ENCODE measurements at regions not wholly inside any gene's neighbourhood (a gene's known extent, or its start where the extent isn't known, plus 50 kb on each side); places are given as distances from the start of the nearest gene placed in this dataset.

DNA sequence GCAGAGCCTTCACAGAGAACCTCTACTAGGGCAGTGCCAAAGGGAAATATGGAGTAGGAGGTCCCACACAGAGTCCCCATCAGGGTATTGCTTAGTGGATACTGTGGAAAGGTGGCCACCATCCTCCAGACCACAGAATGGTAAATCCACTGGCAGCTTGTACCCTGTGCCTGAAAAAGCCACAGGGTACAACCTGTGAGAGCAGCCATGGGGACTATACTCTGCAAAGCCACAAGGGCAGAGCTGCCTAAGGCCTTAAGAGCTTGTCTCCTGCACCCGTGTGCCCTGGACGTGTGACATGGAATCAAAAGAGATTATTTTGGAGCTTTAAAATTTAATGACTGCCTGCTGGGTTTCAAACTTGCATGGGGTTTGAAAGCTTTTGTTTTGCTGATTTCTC is 118.0 kb upstream of the SEC14L1 start:
- no peak overlapping the region for H3K4me3 ChIP-seq (ENCODE audit: low read length)
- 0 out of 2 replicates have a peak, but pooled peaks cover 2% of the 10 kb centered on the region for H3K9me3 ChIP-seq (ENCODE audit: insufficient read depth, low read depth, low read length)

DNA sequence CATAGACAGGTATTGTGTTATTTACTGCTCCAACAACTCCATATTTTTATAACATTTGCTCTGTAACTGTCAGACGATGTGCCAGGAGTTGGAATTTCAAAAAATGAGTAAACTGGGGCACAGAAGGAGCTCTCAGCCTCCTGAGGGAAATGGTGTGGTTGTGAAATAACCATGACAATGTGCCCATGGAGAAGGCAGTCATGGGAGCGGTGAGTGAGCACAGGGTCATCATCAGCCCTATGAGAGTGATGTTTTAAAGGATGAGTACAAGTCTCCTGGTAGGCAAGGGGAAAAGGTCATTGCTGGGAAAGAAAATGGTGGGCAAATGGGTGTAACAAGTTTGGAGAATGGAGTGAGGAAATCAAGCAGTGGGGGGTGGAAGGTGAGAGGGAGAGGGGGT is 115.0 kb upstream of the SEC14L1 start:
- Histone ChIP-seq H3K27me3 (ENCODE audit: insufficient read depth, low read length) (no peaks in the 10 kb centered on the region), H3K36me3 (ENCODE audit: insufficient read depth, low read length) (no peaks in the 10 kb centered on the region), H3K4me1 (ENCODE audit: insufficient read depth, low read length) (no peaks in the 10 kb centered on the region), H3K9me3 (ENCODE audit: insufficient read depth, low read depth, low read length) (0 out of 2 replicates have a peak, but pooled peaks cover 2% of the 10 kb centered on the region), H3K27ac (ENCODE audit: low read depth, low read length) (no peak overlapping the region), H3K4me3 (ENCODE audit: low read length) (no peak overlapping the region), H3K9ac (ENCODE audit: low read depth, low read length) (no peak overlapping the region)
- WGBS = 69% methylated on average over 2 of the region's 2 CpGs

More for the DNA sequence above, 118.0 kb upstream of the SEC14L1 start:
- H3K27ac ChIP-seq (ENCODE audit: low read depth, low read length) = no peak overlapping the region
- WGBS = 66% methylated on average over 2 of the region's 2 CpGs
- no peaks in the 10 kb centered on the region for H3K27me3 ChIP-seq (ENCODE audit: insufficient read depth, low read length)
- H3K4me1 ChIP-seq (ENCODE audit: insufficient read depth, low read length) = no peaks in the 10 kb centered on the region
- no peaks in the 10 kb centered on the region for H3K36me3 ChIP-seq (ENCODE audit: insufficient read depth, low read length)
- H3K9ac ChIP-seq (ENCODE audit: low read depth, low read length) = no peak overlapping the region

DNA sequence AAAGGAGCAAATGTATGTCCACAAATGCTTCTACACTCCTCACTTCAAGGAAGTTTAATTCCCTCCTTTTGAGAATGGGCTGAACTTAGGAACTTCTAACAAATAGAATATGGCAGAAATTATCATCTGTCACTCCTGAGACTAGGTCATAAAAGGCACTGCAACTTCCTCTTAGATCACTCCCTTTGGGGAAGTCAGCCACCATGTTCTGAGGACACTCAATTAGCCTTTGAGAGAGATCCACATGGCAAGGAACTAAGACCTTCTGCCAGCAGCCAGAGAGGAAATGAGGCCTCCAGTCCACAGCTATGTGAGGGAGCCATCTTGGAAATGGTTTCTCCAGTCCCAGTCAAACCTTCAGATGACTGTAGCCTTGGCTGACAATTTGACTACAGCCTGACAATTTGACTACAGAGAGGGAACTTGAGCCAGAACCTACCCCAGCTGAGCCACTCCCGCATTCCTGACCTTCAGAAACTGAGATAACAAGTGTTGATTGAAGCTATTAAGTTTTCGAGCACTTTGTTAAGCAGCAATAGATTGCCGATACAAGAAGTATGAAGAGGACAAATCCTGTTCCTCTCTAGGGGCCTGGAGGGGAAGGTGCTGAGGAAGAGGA is 113.4 kb upstream of the SEC14L1 start:
- H3K27ac ChIP-seq (ENCODE audit: low read depth, low read length) = no peak overlapping the region
- no peaks in the 10 kb centered on the region for H3K4me1 ChIP-seq (ENCODE audit: insufficient read depth, low read length)
- peaks cover 8% of the 10 kb centered on the region for H3K9me3 ChIP-seq (ENCODE audit: insufficient read depth, low read depth, low read length)
- H3K36me3 ChIP-seq (ENCODE audit: insufficient read depth, low read length) = no peaks in the 10 kb centered on the region
- no peak overlapping the region for H3K9ac ChIP-seq (ENCODE audit: low read depth, low read length)
- no peak overlapping the region for H3K4me3 ChIP-seq (ENCODE audit: low read length)
- H3K27me3 ChIP-seq (ENCODE audit: insufficient read depth, low read length) = no peaks in the 10 kb centered on the region
- WGBS = 96% methylated on average over 3 of the region's 3 CpGs

DNA sequence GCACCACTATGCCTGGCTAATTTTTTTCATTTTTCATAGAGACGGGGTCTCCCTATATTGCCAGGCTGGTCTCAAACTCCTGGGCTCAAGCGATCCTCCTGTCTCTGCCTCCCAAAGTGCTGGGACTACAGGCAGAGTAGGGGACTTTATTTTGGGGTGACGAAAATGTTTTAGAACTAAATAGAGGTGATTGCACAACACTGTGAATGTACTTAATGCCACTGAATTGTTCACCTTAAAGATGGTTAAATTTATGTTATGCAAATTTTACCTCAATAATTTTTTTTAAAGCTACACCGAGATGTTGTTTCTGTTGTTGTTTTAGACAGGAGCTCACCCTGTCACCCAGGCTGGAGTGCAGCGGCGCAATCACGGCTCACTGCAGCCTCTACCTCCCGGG is 111.9 kb upstream of the SEC14L1 start:
- H3K4me1 ChIP-seq (ENCODE audit: insufficient read depth, low read length) = no peaks in the 10 kb centered on the region
- H3K27me3 ChIP-seq (ENCODE audit: insufficient read depth, low read length) = no peaks in the 10 kb centered on the region
- no peaks in the 10 kb centered on the region for H3K36me3 ChIP-seq (ENCODE audit: insufficient read depth, low read length)
- no peak overlapping the region for H3K27ac ChIP-seq (ENCODE audit: low read depth, low read length)
- no peak overlapping the region for H3K4me3 ChIP-seq (ENCODE audit: low read length)
- 97% methylated on average over 8 of the region's 8 CpGs for WGBS
- peaks cover 8% of the 10 kb centered on the region for H3K9me3 ChIP-seq (ENCODE audit: insufficient read depth, low read depth, low read length)
- no peak overlapping the region for H3K9ac ChIP-seq (ENCODE audit: low read depth, low read length)

DNA sequence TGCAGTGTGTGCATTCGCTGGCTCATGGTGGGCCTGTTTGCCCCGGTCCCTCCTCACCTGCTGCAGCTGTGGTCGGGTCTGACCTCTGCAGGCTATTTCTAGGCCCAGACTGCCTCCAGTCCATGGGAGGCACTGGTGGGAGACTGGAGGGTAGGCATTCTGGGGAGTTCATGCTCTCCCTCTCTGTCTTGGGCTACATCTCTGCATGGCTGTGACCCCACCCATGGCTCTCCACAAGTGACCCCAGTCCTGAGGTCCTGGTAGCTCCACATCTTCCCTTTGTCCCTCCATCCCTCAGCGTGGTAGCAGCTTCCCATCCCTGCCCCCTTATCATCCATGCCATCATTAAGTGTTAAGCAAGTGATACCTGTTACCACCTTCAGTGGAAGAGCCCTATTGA is 107.8 kb upstream of the SEC14L1 start:
- no peaks in the 10 kb centered on the region for H3K36me3 ChIP-seq (ENCODE audit: insufficient read depth, low read length)

DNA sequence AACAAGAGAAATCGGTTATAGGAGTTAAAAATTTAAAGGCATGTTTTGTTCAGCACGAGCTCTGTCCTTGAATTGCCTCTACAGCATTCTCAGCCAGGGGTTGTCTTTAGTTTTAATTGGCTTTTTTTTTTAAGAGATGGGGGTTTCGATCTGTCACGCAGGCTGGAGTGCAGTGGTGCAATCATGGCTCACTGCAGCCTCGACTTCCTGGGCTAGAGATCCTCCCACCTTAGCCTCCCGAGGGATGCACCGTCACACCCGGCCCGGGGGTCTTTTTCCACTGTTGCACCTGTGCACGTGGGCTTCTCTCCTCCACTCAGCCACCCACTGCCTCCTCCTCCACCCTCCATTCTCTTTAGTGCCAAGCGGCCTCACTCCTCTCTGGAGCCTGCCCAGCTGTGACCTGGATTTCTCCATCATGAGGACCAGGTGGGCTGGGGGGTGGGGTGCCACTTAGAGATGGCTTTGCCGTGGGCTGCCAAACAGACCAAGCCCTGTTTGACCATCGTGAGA is 106.8 kb upstream of the SEC14L1 start:
- WGBS = 93% methylated on average over 13 of the region's 13 CpGs
- Histone ChIP-seq H3K27ac (ENCODE audit: low read depth, low read length) (no peak overlapping the region), H3K9ac (ENCODE audit: low read depth, low read length) (no peak overlapping the region)

More for the DNA sequence above, 107.8 kb upstream of the SEC14L1 start:
- WGBS = 86% methylated on average over 4 of the region's 4 CpGs
- H3K4me3 ChIP-seq (ENCODE audit: low read length) = no peak overlapping the region
- no peak overlapping the region for H3K27ac ChIP-seq (ENCODE audit: low read depth, low read length)
- no peaks in the 10 kb centered on the region for H3K27me3 ChIP-seq (ENCODE audit: insufficient read depth, low read length)
- peaks cover 8% of the 10 kb centered on the region for H3K9me3 ChIP-seq (ENCODE audit: insufficient read depth, low read depth, low read length)
- H3K4me1 ChIP-seq (ENCODE audit: insufficient read depth, low read length) = no peaks in the 10 kb centered on the region
- no peak overlapping the region for H3K9ac ChIP-seq (ENCODE audit: low read depth, low read length)

DNA sequence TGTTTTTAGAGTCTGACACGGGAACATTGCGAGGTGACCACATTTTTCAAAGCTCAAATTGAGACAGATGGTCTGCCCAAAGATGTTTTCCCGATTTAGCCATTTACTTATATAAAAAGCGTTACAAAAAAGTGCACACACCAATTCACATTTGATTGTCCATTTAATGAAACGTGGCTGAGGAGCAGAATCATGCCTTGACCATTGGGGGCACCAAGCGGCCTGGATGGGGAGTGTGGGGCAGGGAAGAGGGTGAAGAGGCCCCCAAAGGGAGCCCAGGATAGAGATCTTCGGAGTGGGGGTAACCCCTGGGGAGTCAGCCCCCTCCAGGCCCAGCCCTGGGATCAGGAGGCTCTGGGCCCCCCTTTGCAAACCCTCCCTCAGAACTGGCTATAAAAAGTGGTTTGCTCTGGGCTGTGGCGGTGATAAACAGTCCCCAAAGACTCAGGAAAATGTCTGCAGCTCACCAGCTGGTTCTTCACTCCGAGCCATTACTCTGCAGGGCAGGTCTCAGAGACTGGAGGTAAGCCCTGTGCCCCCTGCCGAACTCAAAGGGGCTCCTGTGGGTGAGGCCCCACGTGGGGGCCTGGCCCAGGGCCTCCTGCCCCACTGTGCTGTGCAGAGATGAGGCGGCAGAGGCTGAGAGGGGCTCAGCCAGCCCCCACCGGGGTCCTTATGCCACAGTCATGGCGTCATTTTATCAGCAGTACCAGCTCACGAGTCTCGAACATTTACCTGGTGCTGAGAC is 105.9 kb upstream of the SEC14L1 start:
- H3K4me3 ChIP-seq (ENCODE audit: low read length) = no peak overlapping the region
- H3K4me1 ChIP-seq (ENCODE audit: insufficient read depth, low read length) = no peaks in the 10 kb centered on the region
- H3K27ac ChIP-seq (ENCODE audit: low read depth, low read length) = no peak overlapping the region
- no peaks in the 10 kb centered on the region for H3K36me3 ChIP-seq (ENCODE audit: insufficient read depth, low read length)
- H3K27me3 ChIP-seq (ENCODE audit: insufficient read depth, low read length) = no peaks in the 10 kb centered on the region
- peaks cover 8% of the 10 kb centered on the region for H3K9me3 ChIP-seq (ENCODE audit: insufficient read depth, low read depth, low read length)
- no peak overlapping the region for H3K9ac ChIP-seq (ENCODE audit: low read depth, low read length)
- 90% methylated on average over 16 of the region's 16 CpGs for WGBS

More for the DNA sequence above, 106.8 kb upstream of the SEC14L1 start:
- no peaks in the 10 kb centered on the region for H3K36me3 ChIP-seq (ENCODE audit: insufficient read depth, low read length)
- peaks cover 8% of the 10 kb centered on the region for H3K9me3 ChIP-seq (ENCODE audit: insufficient read depth, low read depth, low read length)
- no peak overlapping the region for H3K4me3 ChIP-seq (ENCODE audit: low read length)
- no peaks in the 10 kb centered on the region for H3K4me1 ChIP-seq (ENCODE audit: insufficient read depth, low read length)
- H3K27me3 ChIP-seq (ENCODE audit: insufficient read depth, low read length) = no peaks in the 10 kb centered on the region

DNA sequence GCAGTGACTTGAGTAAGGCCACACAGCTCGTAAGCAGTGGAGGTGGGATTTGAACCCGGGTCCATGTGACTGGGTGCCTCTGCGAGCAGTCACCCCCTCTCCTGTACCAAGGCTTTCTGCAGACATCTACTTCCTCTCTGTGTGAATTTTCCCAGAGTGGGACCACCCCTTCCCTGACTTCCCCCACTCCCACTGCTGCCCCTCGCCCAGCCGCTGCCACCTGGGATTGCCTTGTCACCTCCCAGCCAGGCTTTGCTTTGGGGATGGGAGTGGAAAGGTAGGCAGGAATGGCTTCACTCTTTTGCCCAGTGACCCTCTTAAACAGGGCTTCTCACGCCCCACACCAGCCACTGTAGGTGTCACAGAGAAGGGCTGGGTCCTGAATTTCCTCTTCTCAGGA is 105.2 kb upstream of the SEC14L1 start:
- H3K9me3 ChIP-seq (ENCODE audit: insufficient read depth, low read depth, low read length) = peaks cover 8% of the 10 kb centered on the region
- H3K27me3 ChIP-seq (ENCODE audit: insufficient read depth, low read length) = no peaks in the 10 kb centered on the region
- H3K4me1 ChIP-seq (ENCODE audit: insufficient read depth, low read length) = no peaks in the 10 kb centered on the region
- no peaks in the 10 kb centered on the region for H3K36me3 ChIP-seq (ENCODE audit: insufficient read depth, low read length)
- WGBS = 90% methylated on average over 6 of the region's 6 CpGs
- no peak overlapping the region for H3K9ac ChIP-seq (ENCODE audit: low read depth, low read length)
- H3K4me3 ChIP-seq (ENCODE audit: low read length) = no peak overlapping the region
- no peak overlapping the region for H3K27ac ChIP-seq (ENCODE audit: low read depth, low read length)

DNA sequence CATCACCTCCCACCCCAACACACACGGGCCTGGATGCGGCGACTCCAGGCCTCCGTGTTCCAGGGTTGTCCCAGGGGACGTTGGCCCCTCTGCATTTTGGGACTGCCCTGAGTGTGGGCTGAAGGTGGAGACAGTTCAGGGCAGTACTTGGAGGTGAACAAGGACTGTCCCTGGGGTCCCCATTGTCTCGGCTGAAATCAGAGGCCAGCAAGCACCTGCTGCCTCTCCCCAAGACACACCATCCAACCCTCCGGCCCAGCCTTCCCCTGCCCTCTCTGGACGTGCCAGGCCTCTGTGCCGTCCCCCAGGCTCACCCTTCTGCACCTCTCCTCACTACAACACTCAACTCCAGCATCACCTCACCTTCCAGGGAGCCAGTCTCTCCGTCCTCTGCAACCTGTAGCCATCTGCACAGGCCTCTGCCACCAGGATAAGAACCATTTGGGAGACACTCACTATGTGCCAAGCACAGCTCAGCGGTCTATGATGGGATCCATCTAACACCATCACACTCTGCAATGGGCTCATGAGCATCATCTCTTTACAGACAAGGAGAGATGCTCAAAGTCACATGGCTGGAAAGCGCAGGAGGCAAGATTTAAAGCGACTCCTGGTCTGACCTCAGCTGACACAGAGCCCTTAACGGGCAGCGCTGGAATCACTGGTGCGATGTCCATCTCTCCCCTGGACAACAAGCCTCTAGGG is 104.5 kb upstream of the SEC14L1 start:
- H3K27me3 ChIP-seq (ENCODE audit: insufficient read depth, low read length) = no peaks in the 10 kb centered on the region
- H3K9ac ChIP-seq (ENCODE audit: low read depth, low read length) = no peak overlapping the region
- WGBS = 90% methylated on average over 16 of the region's 16 CpGs
- H3K4me3 ChIP-seq (ENCODE audit: low read length) = no peak overlapping the region
- H3K4me1 ChIP-seq (ENCODE audit: insufficient read depth, low read length) = no peaks in the 10 kb centered on the region
- peaks cover 8% of the 10 kb centered on the region for H3K9me3 ChIP-seq (ENCODE audit: insufficient read depth, low read depth, low read length)
- no peaks in the 10 kb centered on the region for H3K36me3 ChIP-seq (ENCODE audit: insufficient read depth, low read length)
- H3K27ac ChIP-seq (ENCODE audit: low read depth, low read length) = no peak overlapping the region

DNA sequence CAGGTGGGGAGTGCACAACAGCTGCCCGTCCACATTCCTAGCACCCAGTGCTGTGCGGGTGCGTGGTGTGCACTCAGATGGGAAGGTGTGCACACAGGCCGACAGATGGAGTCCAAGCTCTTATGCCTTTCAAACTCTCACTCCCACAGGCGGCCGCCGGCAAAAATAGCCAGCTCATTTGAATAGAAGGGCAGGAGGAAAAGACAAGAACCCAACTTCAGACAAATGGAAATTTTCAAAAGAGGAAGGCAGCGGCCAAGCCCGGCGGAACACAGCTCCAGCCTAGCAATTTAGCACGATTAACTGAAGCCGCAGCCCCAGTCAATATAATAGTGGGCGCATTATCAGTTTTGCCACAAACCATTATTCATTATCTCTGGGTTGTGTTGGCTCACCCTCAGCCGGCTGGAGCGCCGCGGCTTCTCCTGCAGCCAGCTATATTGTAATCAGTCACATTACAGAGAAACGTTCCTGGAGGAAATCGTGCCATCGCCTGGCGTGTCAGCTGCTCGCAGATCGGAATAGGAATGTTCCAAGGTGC is 103.9 kb upstream of the SEC14L1 start:
- H3K27ac ChIP-seq (ENCODE audit: low read depth, low read length) = no peak overlapping the region
- H3K36me3 ChIP-seq (ENCODE audit: insufficient read depth, low read length) = no peaks in the 10 kb centered on the region
- WGBS = 95% methylated on average over 23 of the region's 23 CpGs
- H3K4me1 ChIP-seq (ENCODE audit: insufficient read depth, low read length) = no peaks in the 10 kb centered on the region
- no peak overlapping the region for H3K9ac ChIP-seq (ENCODE audit: low read depth, low read length)
- peaks cover 2% of the 10 kb centered on the region; the same call in 1 of the 2 replicates for H3K9me3 ChIP-seq (ENCODE audit: insufficient read depth, low read depth, low read length)
- no peaks in the 10 kb centered on the region for H3K27me3 ChIP-seq (ENCODE audit: insufficient read depth, low read length)
- no peak overlapping the region for H3K4me3 ChIP-seq (ENCODE audit: low read length)

DNA sequence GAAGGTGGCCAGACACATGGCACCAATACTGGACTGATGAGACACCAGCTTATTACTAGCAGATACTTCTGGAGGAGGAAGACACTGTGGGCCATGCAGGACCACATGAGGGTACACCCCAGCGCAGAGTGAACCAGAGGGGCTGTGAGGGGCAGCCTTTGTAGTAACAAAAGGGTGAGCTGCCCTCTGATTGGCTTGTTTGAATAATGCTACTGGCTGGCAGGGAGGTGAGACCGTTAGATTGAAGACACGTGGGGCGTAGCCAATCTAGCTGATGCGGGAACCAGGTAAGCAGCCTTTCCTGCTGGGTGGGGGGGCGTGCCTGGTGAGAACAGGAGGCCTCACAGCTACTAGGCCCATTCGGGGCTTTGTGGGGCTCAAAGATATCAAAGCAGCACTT is 102.8 kb upstream of the SEC14L1 start:
- H3K9me3 ChIP-seq (ENCODE audit: insufficient read depth, low read depth, low read length) = no peaks in the 10 kb centered on the region
- H3K36me3 ChIP-seq (ENCODE audit: insufficient read depth, low read length) = no peaks in the 10 kb centered on the region
- H3K27ac ChIP-seq (ENCODE audit: low read depth, low read length) = no peak overlapping the region
- H3K9ac ChIP-seq (ENCODE audit: low read depth, low read length) = no peak overlapping the region
- no peaks in the 10 kb centered on the region for H3K27me3 ChIP-seq (ENCODE audit: insufficient read depth, low read length)
- no peak overlapping the region for H3K4me3 ChIP-seq (ENCODE audit: low read length)
- 93% methylated on average over 7 of the region's 7 CpGs for WGBS
- no peaks in the 10 kb centered on the region for H3K4me1 ChIP-seq (ENCODE audit: insufficient read depth, low read length)
